Neural crest cell (in vitro differentiated cells): ENCODE measurements at regions not wholly inside any gene's neighbourhood (a gene's known extent, or its start where the extent isn't known, plus 50 kb on each side); places are given as distances from the start of the nearest gene placed in this dataset.

Experiments
- DNase-seq: peaks from one replicate; pipeline ENCODE4 v3.0.0; 2021; ENCODE audit warnings: low read depth, mixed read lengths, low spot score
- H3K27ac Mint-ChIP-seq: one replicate; pipeline ENCODE4 v1.8.0; 2021; ENCODE audit warnings: mild to moderate bottlenecking, mixed read lengths; ENCODE audit not compliant: unreplicated experiment
- H3K27me3 Mint-ChIP-seq: 2 replicates; pipeline ENCODE4 v1.8.0; 2021; ENCODE audit warnings: low read depth, mild to moderate bottlenecking, mixed read lengths
- H3K36me3 Mint-ChIP-seq: 2 replicates; pipeline ENCODE4 v1.8.0; 2021; ENCODE audit warnings: low read depth, mild to moderate bottlenecking, mixed read lengths
- H3K4me1 Mint-ChIP-seq: 2 replicates; pipeline ENCODE4 v1.8.0; 2021; ENCODE audit warnings: mixed read lengths
- H3K4me3 Mint-ChIP-seq: one replicate; pipeline ENCODE4 v1.8.0; 2021; ENCODE audit warnings: mild to moderate bottlenecking, mixed read lengths
- H3K9me3 Mint-ChIP-seq: 2 replicates; pipeline ENCODE4 v1.8.0; 2021; ENCODE audit warnings: mixed read lengths
- CTCF ChIP-seq: fragments of 200-600 bp; sonication (generic); conservative IDR thresholded peaks from 2 replicates; pipeline ENCODE4 v1.5.0; 2021; ENCODE audit warnings: antibody characterized with exemption, mild to moderate bottlenecking

- no peak overlapping the region for H3K4me3 Mint-ChIP-seq
- no peak for DNase-seq
- no peaks in the 10 kb centered on the region for H3K36me3 Mint-ChIP-seq
- H3K27ac Mint-ChIP-seq, result no peak overlapping the region
- no peaks in the 10 kb centered on the region for H3K27me3 Mint-ChIP-seq
- H3K4me1 Mint-ChIP-seq, result peaks cover 15% of the 10 kb centered on the region
- TF ChIP-seq CTCF, result no peak
- peaks cover 6% of the 10 kb centered on the region for H3K9me3 Mint-ChIP-seq
These were observed 64.8 kb upstream of the PLEKHG3 start for GRCh38 chr14:64639340-64639821.

DNA sequence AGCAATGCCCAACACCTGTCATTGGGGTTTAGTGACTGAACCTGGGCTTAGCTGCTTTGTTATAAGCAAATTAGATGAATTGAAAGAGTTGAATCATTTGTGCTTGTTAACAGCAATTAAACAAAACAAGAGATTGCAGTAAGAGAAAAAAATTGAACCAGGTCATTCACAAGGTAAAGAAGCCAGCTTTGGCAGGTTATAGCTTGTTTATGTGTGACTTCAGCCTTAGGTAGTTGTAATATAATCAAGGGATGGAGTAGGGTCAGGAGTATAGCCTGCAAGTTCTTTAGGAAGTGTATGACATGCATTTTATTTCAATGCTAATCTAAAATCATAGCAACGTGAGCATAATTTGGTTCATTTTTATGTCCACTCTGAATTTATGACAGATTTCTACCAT, 63.4 kb upstream of the PLEKHG3 start:
- no peak for TF ChIP-seq CTCF
- no peak for DNase-seq
- H3K4me3 Mint-ChIP-seq, result no peak overlapping the region
- H3K36me3 Mint-ChIP-seq, result no peaks in the 10 kb centered on the region
- H3K4me1 Mint-ChIP-seq, result peaks cover 24% of the 10 kb centered on the region
- no peak overlapping the region for H3K27ac Mint-ChIP-seq
- peaks cover 6% of the 10 kb centered on the region for H3K9me3 Mint-ChIP-seq
- no peaks in the 10 kb centered on the region for H3K27me3 Mint-ChIP-seq

- TF ChIP-seq CTCF, result no peak
- Mint-ChIP-seq H3K9me3 (peaks cover 6% of the 10 kb centered on the region), H3K36me3 (no peaks in the 10 kb centered on the region), H3K27ac (no peak overlapping the region), H3K4me1 (peaks cover 27% of the 10 kb centered on the region), H3K4me3 (no peak overlapping the region), H3K27me3 (no peaks in the 10 kb centered on the region)
- no peak for DNase-seq
These were observed 62.5 kb upstream of the PLEKHG3 start for GRCh38 chr14:64641760-64642159.

DNA sequence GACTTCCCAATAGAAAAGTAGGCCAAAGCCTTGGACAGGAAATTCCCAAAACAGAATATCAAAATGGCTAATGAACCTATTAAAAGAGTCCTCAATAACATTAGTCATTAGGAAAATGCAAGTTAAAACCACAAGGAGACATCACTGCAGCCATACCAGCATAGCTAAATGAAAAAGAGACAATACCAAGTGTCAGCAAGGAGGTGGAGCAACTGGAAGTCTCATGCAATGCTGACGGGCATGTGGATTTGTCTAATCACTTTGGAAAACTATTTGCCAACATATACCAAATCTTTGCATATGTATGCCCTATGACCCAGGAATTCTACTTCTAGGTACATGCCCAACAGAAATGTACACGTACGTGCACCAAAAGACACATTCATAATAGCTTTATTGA, 60.5 kb upstream of the PLEKHG3 start:
- Mint-ChIP-seq H3K9me3 (peaks cover 6% of the 10 kb centered on the region), H3K27ac (no peak overlapping the region), H3K27me3 (no peaks in the 10 kb centered on the region), H3K4me1 (peaks cover 27% of the 10 kb centered on the region), H3K36me3 (no peaks in the 10 kb centered on the region), H3K4me3 (no peak overlapping the region)
- DNase-seq, result no peak
- TF ChIP-seq CTCF, result no peak

GRCh38 chr14:64644629-64645028, 59.6 kb upstream of the PLEKHG3 start:
- H3K27me3 Mint-ChIP-seq, result no peaks in the 10 kb centered on the region
- no peaks in the 10 kb centered on the region for H3K36me3 Mint-ChIP-seq
- no peak overlapping the region for H3K27ac Mint-ChIP-seq
- H3K4me3 Mint-ChIP-seq, result no peak overlapping the region
- peaks cover 23% of the 10 kb centered on the region for H3K4me1 Mint-ChIP-seq
- no peak for DNase-seq
- no peak for TF ChIP-seq CTCF
- H3K9me3 Mint-ChIP-seq, result peaks cover 6% of the 10 kb centered on the region
